T1000 (cell line): ENCODE measurements at regions not wholly inside any gene's neighbourhood (a gene's known extent, or its start where the extent isn't known, plus 50 kb on each side); places are given as distances from the start of the nearest gene placed in this dataset.

Experiments
- DNase-seq: peaks from one replicate; lab custom pipeline; 2025; ENCODE audit warnings: mixed read lengths; lab: John Stamatoyannopoulos, UW

- no peak for DNase-seq
Measured at GRCh38 chr2:162965191-162965590, 126.6 kb upstream of the KCNH7 start.

GRCh38 chr2:162964513-162964912 is 125.9 kb upstream of the KCNH7 start:
- DNase-seq = no peak

GRCh38 chr2:162963156-162963555 is 124.6 kb upstream of the KCNH7 start:
- no peak for DNase-seq

- DNase-seq = no peak
Measured at GRCh38 chr2:162945785-162946184, 107.2 kb upstream of the KCNH7 start.

- DNase-seq = no peak
Measured at GRCh38 chr2:162938387-162938786, 99.8 kb upstream of the KCNH7 start.

GRCh38 chr2:162934191-162934590 is 95.6 kb upstream of the KCNH7 start:
- no peak for DNase-seq

- DNase-seq = no peak
Measured at GRCh38 chr2:162932416-162932815, 93.8 kb upstream of the KCNH7 start.

- no peak for DNase-seq
Measured at GRCh38 chr2:162929571-162929970, 91.0 kb upstream of the KCNH7 start.

- no peak for DNase-seq
Measured at GRCh38 chr2:162928356-162928755, 89.8 kb upstream of the KCNH7 start.

- DNase-seq = no peak
Measured at GRCh38 chr2:162926907-162927306, 88.3 kb upstream of the KCNH7 start.

GRCh38 chr2:162926501-162926900 is 87.9 kb upstream of the KCNH7 start:
- peak; percentile 13 for DNase-seq

GRCh38 chr2:162925595-162925994 is 87.0 kb upstream of the KCNH7 start:
- no peak for DNase-seq

GRCh38 chr2:162919111-162919510 is 80.5 kb upstream of the KCNH7 start:
- DNase-seq = no peak

- DNase-seq = no peak
Measured at GRCh38 chr2:162917626-162918025, 79.1 kb upstream of the KCNH7 start.

GRCh38 chr2:162916286-162916801 is 77.8 kb upstream of the KCNH7 start:
- DNase-seq = no peak

- DNase-seq = no peak
Measured at GRCh38 chr2:162915858-162916257, 77.3 kb upstream of the KCNH7 start.

GRCh38 chr2:162914161-162914560 is 75.6 kb upstream of the KCNH7 start:
- DNase-seq = no peak

GRCh38 chr2:162912787-162913186 is 74.2 kb upstream of the KCNH7 start:
- DNase-seq = no peak

GRCh38 chr2:162908567-162908966 is 70.0 kb upstream of the KCNH7 start:
- no peak for DNase-seq

- DNase-seq = peak; percentile 10
Measured at GRCh38 chr2:162890690-162891311, 52.2 kb upstream of the KCNH7 start.

GRCh38 chr2:162888652-162889051 is 50.1 kb upstream of the KCNH7 start:
- no peak for DNase-seq
